ENCODE measurements at regions not wholly inside any gene's neighbourhood (a gene's known extent, or its start where the extent isn't known, plus 50 kb on each side); places are given as distances from the start of the nearest gene placed in this dataset.
"Not testable (repeated sequence)": the region's sequence is repeated elsewhere in the genome, so short reads cannot be mapped to it uniquely, and the experiment has no call there.

GRCh38 chr2:2649109-2650072, 318.3 kb upstream of the MYT1L start:
- Histone ChIP-seq H3K36me3 (no peaks in the 10 kb centered on the region), H3K27me3 (no peaks in the 10 kb centered on the region), H4K20me1 (no peaks in the 10 kb centered on the region), H3K4me1 (peaks cover 11% of the 10 kb centered on the region; the same call in 1 of the 2 replicates), H3K27ac (no peak overlapping the region), H3K4me2 (no peak overlapping the region), H3K9ac (no peak overlapping the region), H3K9me3 (no peaks in the 10 kb centered on the region), H3K4me3 (no peak overlapping the region)
- TF ChIP-seq Cebpa-rat (IDR thresholded peaks at IDR 0.05) = no peak

- H3K4me2 ChIP-seq = no peak overlapping the region
- H3K9me3 ChIP-seq = no peaks in the 10 kb centered on the region
- no peak overlapping the region for H3K9ac ChIP-seq
- no peak overlapping the region for H3K4me3 ChIP-seq
- peaks cover 11% of the 10 kb centered on the region; the same call in 1 of the 2 replicates for H3K4me1 ChIP-seq
- no peaks in the 10 kb centered on the region for H3K27me3 ChIP-seq
- H4K20me1 ChIP-seq = no peaks in the 10 kb centered on the region
- no peaks in the 10 kb centered on the region for H3K36me3 ChIP-seq
- no peak for TF ChIP-seq Cebpa-rat (IDR thresholded peaks at IDR 0.05)
- no peak overlapping the region for H3K27ac ChIP-seq
These were observed 317.0 kb upstream of the MYT1L start for GRCh38 chr2:2648094-2648493.

DNA sequence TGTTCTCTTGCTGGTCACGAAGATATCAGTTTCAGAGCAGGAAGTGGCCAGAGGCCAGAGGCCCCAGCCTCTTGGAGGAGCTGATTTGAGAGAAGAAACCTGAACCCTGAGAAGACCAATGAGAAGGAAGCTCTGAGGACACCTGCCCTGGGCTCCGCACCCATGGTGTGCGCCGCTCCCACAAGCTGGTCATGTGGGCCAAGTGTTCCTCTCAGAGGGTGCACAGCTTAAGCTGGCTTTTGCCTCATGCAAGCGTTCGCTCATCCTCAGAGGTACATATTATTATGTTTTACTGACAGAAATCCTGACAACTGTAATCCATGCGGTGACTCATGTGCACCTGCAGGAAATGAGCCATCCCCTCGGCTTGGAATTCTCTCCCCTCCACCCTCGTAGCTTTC, 316.1 kb upstream of the MYT1L start:
- Histone ChIP-seq H3K9ac (no peak overlapping the region), H3K9me3 (no peaks in the 10 kb centered on the region), H3K36me3 (no peaks in the 10 kb centered on the region), H3K4me3 (no peak overlapping the region), H3K4me2 (no peak overlapping the region), H3K4me1 (peaks cover 11% of the 10 kb centered on the region; the same call in 1 of the 2 replicates), H4K20me1 (no peaks in the 10 kb centered on the region), H3K27me3 (no peaks in the 10 kb centered on the region), H3K27ac (no peak overlapping the region)
- no peak for TF ChIP-seq Cebpa-rat (IDR thresholded peaks at IDR 0.05)

GRCh38 chr2:2646433-2647051, 315.5 kb upstream of the MYT1L start:
- H3K27me3 ChIP-seq = no peaks in the 10 kb centered on the region
- no peak overlapping the region for H3K27ac ChIP-seq
- H3K9me3 ChIP-seq = no peaks in the 10 kb centered on the region
- H3K4me1 ChIP-seq = peaks cover 11% of the 10 kb centered on the region; the same call in 1 of the 2 replicates
- no peak for TF ChIP-seq Cebpa-rat (IDR thresholded peaks at IDR 0.05)
- peak overlapping the region; percentile 17; the same call in 1 of the 2 replicates for H3K4me2 ChIP-seq
- H3K36me3 ChIP-seq = no peaks in the 10 kb centered on the region
- no peak overlapping the region for H3K9ac ChIP-seq
- no peaks in the 10 kb centered on the region for H4K20me1 ChIP-seq
- no peak overlapping the region for H3K4me3 ChIP-seq

GRCh38 chr2:2645162-2645855, 314.2 kb upstream of the MYT1L start:
- Histone ChIP-seq H3K9ac (no peak overlapping the region), H4K20me1 (no peaks in the 10 kb centered on the region), H3K27me3 (no peaks in the 10 kb centered on the region), H3K4me3 (no peak overlapping the region), H3K27ac (no peak overlapping the region), H3K9me3 (no peaks in the 10 kb centered on the region), H3K4me2 (no peak overlapping the region), H3K36me3 (no peaks in the 10 kb centered on the region), H3K4me1 (peaks cover 20% of the 10 kb centered on the region)
- no peak for TF ChIP-seq Cebpa-rat (IDR thresholded peaks at IDR 0.05)

GRCh38 chr2:2644751-2645150, 313.7 kb upstream of the MYT1L start:
- H3K9ac ChIP-seq, H3K9me3 ChIP-seq, H3K36me3 ChIP-seq: not testable (repeated sequence)

GRCh38 chr2:2644040-2644439, 313.0 kb upstream of the MYT1L start:
- no peaks in the 10 kb centered on the region for H3K9me3 ChIP-seq
- no peak overlapping the region for H3K4me2 ChIP-seq
- no peaks in the 10 kb centered on the region for H3K27me3 ChIP-seq
- no peak overlapping the region for H3K9ac ChIP-seq
- no peaks in the 10 kb centered on the region for H3K36me3 ChIP-seq
- H3K27ac ChIP-seq = no peak overlapping the region
- TF ChIP-seq Cebpa-rat (IDR thresholded peaks at IDR 0.05) = no peak
- no peaks in the 10 kb centered on the region for H4K20me1 ChIP-seq
- H3K4me3 ChIP-seq = no peak overlapping the region
- H3K4me1 ChIP-seq = peaks cover 33% of the 10 kb centered on the region

More at GRCh38 chr2:2644751-2645150, 313.7 kb upstream of the MYT1L start:
- H3K27ac ChIP-seq, H3K27me3 ChIP-seq, H4K20me1 ChIP-seq, H3K4me3 ChIP-seq, H3K4me2 ChIP-seq: not testable (repeated sequence)
- H3K4me1 ChIP-seq = peaks cover 26% of the 10 kb centered on the region

DNA sequence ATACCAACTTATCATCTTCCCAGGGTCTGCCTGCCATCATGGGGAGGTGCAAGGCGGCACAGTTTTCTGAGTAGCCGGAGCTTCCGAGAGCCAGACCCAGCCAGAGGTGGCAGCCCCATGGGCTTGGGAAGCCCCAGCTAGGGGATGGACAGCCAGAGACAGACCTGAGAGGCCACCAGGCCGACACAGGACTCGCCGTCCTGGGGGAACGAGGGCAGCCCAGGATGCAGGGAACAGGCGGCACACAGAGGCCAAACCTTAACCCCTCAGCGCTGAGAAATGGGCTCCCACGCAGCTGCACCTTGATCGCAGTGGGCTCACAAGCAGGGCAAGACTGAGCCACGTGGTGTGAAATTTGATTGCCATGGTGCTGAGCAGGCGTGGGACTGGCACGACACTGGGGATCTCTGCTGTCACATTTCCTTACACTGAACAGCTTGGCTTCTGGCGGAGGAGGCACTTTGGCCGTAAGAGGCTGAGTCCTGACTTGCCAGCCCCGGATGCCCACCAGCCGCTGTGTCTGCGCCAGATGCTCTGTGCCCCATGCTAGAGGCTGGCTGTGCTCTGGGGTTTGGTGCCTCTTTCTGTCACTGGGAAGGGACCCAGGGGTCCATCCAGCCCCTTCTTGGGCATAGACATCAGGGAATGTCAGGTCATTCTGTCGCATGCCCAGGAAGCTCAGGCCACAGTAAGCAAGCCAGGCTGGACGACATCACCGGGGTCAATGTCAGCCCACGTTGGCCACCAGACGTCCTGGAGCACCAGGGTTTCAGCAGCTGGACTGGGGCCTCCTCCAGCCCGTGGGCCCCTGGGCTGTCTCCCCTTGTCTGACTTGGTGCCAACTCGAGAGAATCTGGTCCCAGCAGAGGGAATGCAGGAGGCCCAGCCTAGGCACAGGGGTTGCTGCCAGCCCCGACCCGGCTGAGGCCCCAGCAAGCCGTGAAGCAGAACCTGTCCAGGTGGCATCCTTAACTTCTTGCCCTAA, 312.1 kb upstream of the MYT1L start:
- H3K27me3 ChIP-seq = no peaks in the 10 kb centered on the region

More for the DNA sequence above, 312.1 kb upstream of the MYT1L start:
- Histone ChIP-seq H3K9me3 (no peaks in the 10 kb centered on the region), H3K4me3 (no peak overlapping the region), H3K4me1 (peaks cover 38% of the 10 kb centered on the region), H4K20me1 (no peaks in the 10 kb centered on the region), H3K36me3 (no peaks in the 10 kb centered on the region), H3K27ac (no peak overlapping the region), H3K4me2 (no peak overlapping the region), H3K9ac (no peak overlapping the region)
- TF ChIP-seq Cebpa-rat (IDR thresholded peaks at IDR 0.05) = no peak
